ENCODE measurements at regions not wholly inside any gene's neighbourhood (a gene's known extent, or its start where the extent isn't known, plus 50 kb on each side); places are given as distances from the start of the nearest gene placed in this dataset.

GRCh38 chrX:26328608-26329319 is 112.8 kb downstream of the MAGEB5 start:
- no peak for ATAC-seq (ENCODE audit: insufficient read depth, low FRiP score)
- Histone ChIP-seq H3K9ac (ENCODE audit: insufficient read depth in 1 of 2, low read length in 2 of 2) (no peak overlapping the region), H3K4me1 (ENCODE audit: control insufficient read depth in 5 of 5, insufficient read depth in 5 of 5, low read length in 5 of 5) (no peaks in the 10 kb centered on the region), H3K27ac (ENCODE audit: low read depth in 1 of 2, low read length in 1 of 2) (no peak overlapping the region), H3K36me3 (ENCODE audit: control insufficient read depth in 4 of 4, insufficient read depth in 4 of 4, low read length in 4 of 4) (no peaks in the 10 kb centered on the region), H3K27me3 (ENCODE audit: control insufficient read depth in 3 of 3, insufficient read depth in 3 of 3, low read length in 2 of 3) (no peaks in the 10 kb centered on the region), H3K4me3 (no peak overlapping the region), H3K9me3 (ENCODE audit: control insufficient read depth in 4 of 4, insufficient read depth in 3 of 4, low read length in 3 of 4) (no peaks in the 10 kb centered on the region)
- WGBS, 2 donors, result 43 to 75% methylated on average over 3 of the region's 3 CpGs
- TF ChIP-seq CTCF (IDR thresholded peaks at IDR 0.05; ENCODE audit: control extremely low read depth, extremely low read depth), result no peak
- no peak for DNase-seq

DNA sequence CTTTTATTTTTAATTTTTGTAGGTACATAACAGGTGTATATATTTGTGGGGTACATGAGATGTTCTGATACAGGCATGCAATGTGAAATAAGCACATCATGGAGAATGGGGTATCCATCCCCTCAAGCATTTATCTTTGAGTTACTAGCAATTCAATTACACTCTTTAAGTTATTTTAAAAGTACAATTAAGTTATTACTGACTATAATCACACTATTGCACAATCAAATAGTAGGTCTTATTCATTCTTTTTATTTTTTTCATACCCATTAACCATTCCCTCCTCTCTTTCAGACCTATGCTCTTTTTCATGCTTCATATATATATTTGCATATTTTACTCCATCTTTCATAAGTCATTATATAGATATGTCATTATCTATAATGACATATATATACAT is 93.3 kb downstream of the MAGEB5 start:
- Histone ChIP-seq H3K9ac (ENCODE audit: insufficient read depth in 1 of 2, low read length in 2 of 2) (no peak overlapping the region), H3K27me3 (ENCODE audit: control insufficient read depth in 3 of 3, insufficient read depth in 3 of 3, low read length in 2 of 3) (no peaks in the 10 kb centered on the region), H3K27ac (ENCODE audit: low read depth in 1 of 2, low read length in 1 of 2) (no peak overlapping the region), H3K4me1 (ENCODE audit: control insufficient read depth in 5 of 5, insufficient read depth in 5 of 5, low read length in 5 of 5) (no peaks in the 10 kb centered on the region), H3K4me3 (no peak overlapping the region), H3K9me3 (ENCODE audit: control insufficient read depth in 4 of 4, insufficient read depth in 3 of 4, low read length in 3 of 4) (no peaks in the 10 kb centered on the region), H3K36me3 (ENCODE audit: control insufficient read depth in 4 of 4, insufficient read depth in 4 of 4, low read length in 4 of 4) (no peaks in the 10 kb centered on the region)
- ATAC-seq (ENCODE audit: insufficient read depth, low FRiP score), result no peak
- no peak for TF ChIP-seq CTCF (IDR thresholded peaks at IDR 0.05; ENCODE audit: control extremely low read depth, extremely low read depth)
- DNase-seq, result no peak

GRCh38 chrX:26295425-26295824 is 79.5 kb downstream of the MAGEB5 start:
- H3K4me1 ChIP-seq (ENCODE audit: control insufficient read depth in 5 of 5, insufficient read depth in 5 of 5, low read length in 5 of 5), result no peaks in the 10 kb centered on the region
- no peak overlapping the region for H3K4me3 ChIP-seq
- no peak for ATAC-seq (ENCODE audit: insufficient read depth, low FRiP score)
- H3K27ac ChIP-seq (ENCODE audit: low read depth in 1 of 2, low read length in 1 of 2), result no peak overlapping the region
- 28 to 65% methylated on average over 1 of the region's 1 CpG for WGBS, 2 donors
- H3K27me3 ChIP-seq (ENCODE audit: control insufficient read depth in 3 of 3, insufficient read depth in 3 of 3, low read length in 2 of 3), result no peaks in the 10 kb centered on the region
- TF ChIP-seq CTCF (IDR thresholded peaks at IDR 0.05; ENCODE audit: control extremely low read depth, extremely low read depth), result no peak
- no peak for DNase-seq
- no peaks in the 10 kb centered on the region for H3K36me3 ChIP-seq (ENCODE audit: control insufficient read depth in 4 of 4, insufficient read depth in 4 of 4, low read length in 4 of 4)
- H3K9me3 ChIP-seq (ENCODE audit: control insufficient read depth in 4 of 4, insufficient read depth in 3 of 4, low read length in 3 of 4), result no peaks in the 10 kb centered on the region
- no peak overlapping the region for H3K9ac ChIP-seq (ENCODE audit: insufficient read depth in 1 of 2, low read length in 2 of 2)

GRCh38 chrX:26286836-26287235 is 70.9 kb downstream of the MAGEB5 start:
- Histone ChIP-seq H3K27ac (ENCODE audit: low read depth in 1 of 2, low read length in 1 of 2) (no peak overlapping the region), H3K36me3 (ENCODE audit: control insufficient read depth in 4 of 4, insufficient read depth in 4 of 4, low read length in 4 of 4) (no peaks in the 10 kb centered on the region), H3K9ac (ENCODE audit: insufficient read depth in 1 of 2, low read length in 2 of 2) (no peak overlapping the region), H3K4me3 (no peak overlapping the region), H3K4me1 (ENCODE audit: control insufficient read depth in 5 of 5, insufficient read depth in 5 of 5, low read length in 5 of 5) (no peaks in the 10 kb centered on the region), H3K9me3 (ENCODE audit: control insufficient read depth in 4 of 4, insufficient read depth in 3 of 4, low read length in 3 of 4) (peaks cover 0 to 4% (median 0%) of the 10 kb centered on the region in 4 donors), H3K27me3 (ENCODE audit: control insufficient read depth in 3 of 3, insufficient read depth in 3 of 3, low read length in 2 of 3) (no peaks in the 10 kb centered on the region)
- 87 to 90% methylated on average over 8 to 9 of the region's 9 CpGs for WGBS, 2 donors
- ATAC-seq (ENCODE audit: insufficient read depth, low FRiP score), result no peak
- no peak for DNase-seq
- TF ChIP-seq CTCF (IDR thresholded peaks at IDR 0.05; ENCODE audit: control extremely low read depth, extremely low read depth), result no peak
